Stomach (tissue), 4 donors: ENCODE measurements at regions not wholly inside any gene's neighbourhood (a gene's known extent, or its start where the extent isn't known, plus 50 kb on each side); places are given as distances from the start of the nearest gene placed in this dataset.

ENCODE experiments used
- POLR2A ChIP-seq, 4 donors: fragments of 450-650 bp; IDR thresholded peaks; one replicate each; pipeline ENCODE4 v1.6.1; 2016; ENCODE audit warnings: antibody characterized with exemption in 4 of 4, control low read depth in 2 of 4, mild to moderate bottlenecking in 1 of 4, moderate library complexity in 1 of 4
- POLR2AphosphoS5 ChIP-seq, 3 donors: sonication (generic); formaldehyde crosslinking; IDR thresholded peaks; one replicate each; pipeline ENCODE4 v1.6.1; 2016; ENCODE audit warnings: antibody characterized with exemption in 3 of 3
- TF ChIP-seq, protein P1 (sequence below), 7 experiments: fragments of 450-650 bp in 4 of 7; fragments of 200-600 bp in 3 of 7; sonication (generic) in 3 of 7; IDR thresholded peaks; one replicate each; pipeline ENCODE4 v1.5.1; 2016 to 2019; ENCODE audit warnings: antibody characterized with exemption in 7 of 7, control low read depth in 2 of 7, mild to moderate bottlenecking in 1 of 7

DNA sequence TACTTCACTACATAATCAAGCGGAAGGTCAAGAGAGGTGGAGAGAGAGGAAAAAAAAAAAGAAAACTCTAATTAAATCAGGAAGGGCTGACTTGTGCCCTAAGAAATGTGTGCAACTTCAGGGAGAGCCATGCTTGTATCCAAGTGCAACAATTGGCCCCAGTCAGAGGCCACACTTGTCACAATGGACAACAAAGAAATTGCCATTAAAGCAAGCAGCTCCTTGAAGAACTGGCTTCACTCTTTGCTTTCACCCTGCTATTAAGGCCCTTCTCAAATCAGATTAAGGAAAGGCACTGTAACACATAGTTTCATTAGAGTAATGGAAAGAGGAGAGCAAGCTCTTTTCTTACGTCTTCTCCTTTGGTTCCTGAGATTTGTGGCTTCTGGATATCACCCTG lies 480.9 kb upstream of the WWC1 start:
- TF ChIP-seq, protein P1, sequence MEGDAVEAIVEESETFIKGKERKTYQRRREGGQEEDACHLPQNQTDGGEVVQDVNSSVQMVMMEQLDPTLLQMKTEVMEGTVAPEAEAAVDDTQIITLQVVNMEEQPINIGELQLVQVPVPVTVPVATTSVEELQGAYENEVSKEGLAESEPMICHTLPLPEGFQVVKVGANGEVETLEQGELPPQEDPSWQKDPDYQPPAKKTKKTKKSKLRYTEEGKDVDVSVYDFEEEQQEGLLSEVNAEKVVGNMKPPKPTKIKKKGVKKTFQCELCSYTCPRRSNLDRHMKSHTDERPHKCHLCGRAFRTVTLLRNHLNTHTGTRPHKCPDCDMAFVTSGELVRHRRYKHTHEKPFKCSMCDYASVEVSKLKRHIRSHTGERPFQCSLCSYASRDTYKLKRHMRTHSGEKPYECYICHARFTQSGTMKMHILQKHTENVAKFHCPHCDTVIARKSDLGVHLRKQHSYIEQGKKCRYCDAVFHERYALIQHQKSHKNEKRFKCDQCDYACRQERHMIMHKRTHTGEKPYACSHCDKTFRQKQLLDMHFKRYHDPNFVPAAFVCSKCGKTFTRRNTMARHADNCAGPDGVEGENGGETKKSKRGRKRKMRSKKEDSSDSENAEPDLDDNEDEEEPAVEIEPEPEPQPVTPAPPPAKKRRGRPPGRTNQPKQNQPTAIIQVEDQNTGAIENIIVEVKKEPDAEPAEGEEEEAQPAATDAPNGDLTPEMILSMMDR (IDR thresholded peaks at IDR 0.05), result no peak
- TF ChIP-seq POLR2AphosphoS5 (IDR thresholded peaks at IDR 0.05) (no peak), POLR2A (IDR thresholded peaks at IDR 0.05) (no peak)
